Panc1 (cell line): ENCODE measurements at regions not wholly inside any gene's neighbourhood (a gene's known extent, or its start where the extent isn't known, plus 50 kb on each side); places are given as distances from the start of the nearest gene placed in this dataset.

Experiments
- POLR2AphosphoS5 ChIP-seq: IDR thresholded peaks from 2 replicates; pipeline ENCODE4 v1.6.1; 2012; ENCODE audit warnings: mild to moderate bottlenecking, low read depth, low read length, moderate library complexity
- SIN3A ChIP-seq: IDR thresholded peaks from 2 replicates; pipeline ENCODE4 v1.6.1; 2012; ENCODE audit warnings: low read depth, mild to moderate bottlenecking, low read length, moderate library complexity, borderline replicate concordance; ENCODE audit not compliant: insufficient read depth
- TF ChIP-seq, protein P1 (sequence below): fragments of 450-650 bp; IDR thresholded peaks from 2 replicates; pipeline ENCODE4 v1.5.1; 2017; ENCODE audit warnings: mild to moderate bottlenecking
- TF ChIP-seq, protein P2 (sequence below), 2 experiments: IDR thresholded peaks; 2 replicates each; pipeline ENCODE4 v1.6.1; 2011 to 2012; ENCODE audit warnings: low read depth in 2 of 2, control low read depth in 1 of 2, low read length in 1 of 2, mild to moderate bottlenecking in 1 of 2, moderate library complexity in 1 of 2; ENCODE audit not compliant: insufficient read depth in 1 of 2

DNA sequence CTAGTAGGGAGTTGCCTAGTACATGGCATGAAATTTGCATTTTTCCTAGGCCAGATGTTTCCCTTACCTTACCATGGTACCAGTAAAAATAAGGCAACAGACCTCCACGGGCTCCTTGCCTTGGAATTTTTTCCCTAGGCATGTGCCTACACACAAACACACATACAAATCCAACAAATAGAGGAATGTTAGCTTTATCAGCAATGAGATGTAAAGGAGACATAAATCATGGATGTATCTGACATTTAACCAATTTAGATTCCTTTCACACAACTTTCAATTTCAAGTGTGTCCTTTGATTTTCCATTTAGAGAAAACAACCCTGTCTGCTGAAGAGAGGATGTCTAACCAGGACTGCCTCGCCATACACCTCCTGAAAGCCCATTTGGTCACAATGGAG lies 209.7 kb upstream of the SP4 start:
- TF ChIP-seq, protein P1, sequence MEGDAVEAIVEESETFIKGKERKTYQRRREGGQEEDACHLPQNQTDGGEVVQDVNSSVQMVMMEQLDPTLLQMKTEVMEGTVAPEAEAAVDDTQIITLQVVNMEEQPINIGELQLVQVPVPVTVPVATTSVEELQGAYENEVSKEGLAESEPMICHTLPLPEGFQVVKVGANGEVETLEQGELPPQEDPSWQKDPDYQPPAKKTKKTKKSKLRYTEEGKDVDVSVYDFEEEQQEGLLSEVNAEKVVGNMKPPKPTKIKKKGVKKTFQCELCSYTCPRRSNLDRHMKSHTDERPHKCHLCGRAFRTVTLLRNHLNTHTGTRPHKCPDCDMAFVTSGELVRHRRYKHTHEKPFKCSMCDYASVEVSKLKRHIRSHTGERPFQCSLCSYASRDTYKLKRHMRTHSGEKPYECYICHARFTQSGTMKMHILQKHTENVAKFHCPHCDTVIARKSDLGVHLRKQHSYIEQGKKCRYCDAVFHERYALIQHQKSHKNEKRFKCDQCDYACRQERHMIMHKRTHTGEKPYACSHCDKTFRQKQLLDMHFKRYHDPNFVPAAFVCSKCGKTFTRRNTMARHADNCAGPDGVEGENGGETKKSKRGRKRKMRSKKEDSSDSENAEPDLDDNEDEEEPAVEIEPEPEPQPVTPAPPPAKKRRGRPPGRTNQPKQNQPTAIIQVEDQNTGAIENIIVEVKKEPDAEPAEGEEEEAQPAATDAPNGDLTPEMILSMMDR, result no peak
- TF ChIP-seq, protein P2, sequence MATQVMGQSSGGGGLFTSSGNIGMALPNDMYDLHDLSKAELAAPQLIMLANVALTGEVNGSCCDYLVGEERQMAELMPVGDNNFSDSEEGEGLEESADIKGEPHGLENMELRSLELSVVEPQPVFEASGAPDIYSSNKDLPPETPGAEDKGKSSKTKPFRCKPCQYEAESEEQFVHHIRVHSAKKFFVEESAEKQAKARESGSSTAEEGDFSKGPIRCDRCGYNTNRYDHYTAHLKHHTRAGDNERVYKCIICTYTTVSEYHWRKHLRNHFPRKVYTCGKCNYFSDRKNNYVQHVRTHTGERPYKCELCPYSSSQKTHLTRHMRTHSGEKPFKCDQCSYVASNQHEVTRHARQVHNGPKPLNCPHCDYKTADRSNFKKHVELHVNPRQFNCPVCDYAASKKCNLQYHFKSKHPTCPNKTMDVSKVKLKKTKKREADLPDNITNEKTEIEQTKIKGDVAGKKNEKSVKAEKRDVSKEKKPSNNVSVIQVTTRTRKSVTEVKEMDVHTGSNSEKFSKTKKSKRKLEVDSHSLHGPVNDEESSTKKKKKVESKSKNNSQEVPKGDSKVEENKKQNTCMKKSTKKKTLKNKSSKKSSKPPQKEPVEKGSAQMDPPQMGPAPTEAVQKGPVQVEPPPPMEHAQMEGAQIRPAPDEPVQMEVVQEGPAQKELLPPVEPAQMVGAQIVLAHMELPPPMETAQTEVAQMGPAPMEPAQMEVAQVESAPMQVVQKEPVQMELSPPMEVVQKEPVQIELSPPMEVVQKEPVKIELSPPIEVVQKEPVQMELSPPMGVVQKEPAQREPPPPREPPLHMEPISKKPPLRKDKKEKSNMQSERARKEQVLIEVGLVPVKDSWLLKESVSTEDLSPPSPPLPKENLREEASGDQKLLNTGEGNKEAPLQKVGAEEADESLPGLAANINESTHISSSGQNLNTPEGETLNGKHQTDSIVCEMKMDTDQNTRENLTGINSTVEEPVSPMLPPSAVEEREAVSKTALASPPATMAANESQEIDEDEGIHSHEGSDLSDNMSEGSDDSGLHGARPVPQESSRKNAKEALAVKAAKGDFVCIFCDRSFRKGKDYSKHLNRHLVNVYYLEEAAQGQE (IDR thresholded peaks at IDR 0.05; ENCODE audit: insufficient read depth in 1 of 2, low read depth in 2 of 2, low read length in 1 of 2), result no peak
- TF ChIP-seq POLR2AphosphoS5 (no peak), SIN3A (no peak)
